Natural killer cell (primary cell): ENCODE measurements at regions not wholly inside any gene's neighbourhood (a gene's known extent, or its start where the extent isn't known, plus 50 kb on each side); places are given as distances from the start of the nearest gene placed in this dataset.

Source experiments
- ATAC-seq, 3 donors: fragments of 150-1000 bp in 2 of 3; fragments of 200-7000 bp in 1 of 3; cut with Tn5 transposase; 1 replicate in 1 of 3; 2 replicates in 2 of 3; pipeline ENCODE4 v1.10.0; 2021; ENCODE audit warnings: mild to moderate bottlenecking in 2 of 3, moderate library complexity in 2 of 3
- DNase-seq, 2 donors: peaks; one replicate each; pipeline versions ENCODE4 v3.0.0 to v3.0.0-alpha.2; 2013 to 2021; ENCODE audit warnings: mixed read lengths in 1 of 2
- H3K27ac ChIP-seq: one replicate; pipeline ENCODE4 v1.5.1; 2013; ENCODE audit warnings: mild to moderate bottlenecking, low read length
- H3K27me3 ChIP-seq: one replicate; pipeline ENCODE4 v1.6.1; 2013; ENCODE audit warnings: low read length; ENCODE audit not compliant: control insufficient read depth, insufficient read depth
- H3K36me3 ChIP-seq: one replicate; pipeline ENCODE4 v1.6.1; 2013; ENCODE audit warnings: low read length; ENCODE audit not compliant: control insufficient read depth, insufficient read depth
- H3K4me1 ChIP-seq: one replicate; pipeline ENCODE4 v1.6.1; 2013; ENCODE audit warnings: low read length; ENCODE audit not compliant: control insufficient read depth, insufficient read depth
- H3K4me3 ChIP-seq: one replicate; pipeline ENCODE4 v1.5.1; 2013; ENCODE audit warnings: low read length
- H3K9me3 ChIP-seq: one replicate; pipeline ENCODE4 v1.6.1; 2013; ENCODE audit warnings: low read length; ENCODE audit not compliant: control insufficient read depth, insufficient read depth
- H3K27ac Mint-ChIP-seq, 2 donors: one replicate each; pipeline ENCODE4 v1.8.0; 2022; ENCODE audit warnings: mild to moderate bottlenecking in 2 of 2, mixed read lengths in 2 of 2, moderate library complexity in 1 of 2
- H3K27me3 Mint-ChIP-seq, 2 donors: one replicate each; pipeline ENCODE4 v1.8.0; 2022; ENCODE audit warnings: low read depth in 2 of 2, mixed read lengths in 2 of 2
- H3K36me3 Mint-ChIP-seq: one replicate; pipeline ENCODE4 v1.8.0; 2022; ENCODE audit warnings: mixed read lengths
- H3K4me1 Mint-ChIP-seq, 2 donors: one replicate each; pipeline ENCODE4 v1.8.0; 2022; ENCODE audit warnings: mixed read lengths in 2 of 2
- H3K4me3 Mint-ChIP-seq: one replicate; pipeline ENCODE4 v1.8.0; 2022; ENCODE audit warnings: mild to moderate bottlenecking, moderate library complexity, mixed read lengths
- H3K9me3 Mint-ChIP-seq, 2 donors: one replicate each; pipeline ENCODE4 v1.8.0; 2022; ENCODE audit warnings: mixed read lengths in 2 of 2
- WGBS: methylation state at CpG from one replicate; pipeline ENCODE4 v1.1.7; 2013; ENCODE audit warnings: missing lambda C conversion rate; ENCODE audit not compliant: insufficient coverage; 5-methylcytosine and 5-hydroxymethylcytosine counted together
- intact Hi-C: fragments of 100-400 bp; cut with micrococcal nuclease; formaldehyde crosslinking; loops from one replicate; pipeline ENCODE4 v1.14.2; 2022
- TF ChIP-seq, protein P1 (sequence below): fragments of 200-600 bp; IDR thresholded peaks from one replicate; pipeline ENCODE4 v1.8.0; 2022; ENCODE audit warnings: antibody characterized with exemption

GRCh38 chr17:52357854-52358253 is 199.3 kb upstream of the CA10 start:
- Mint-ChIP-seq H3K27me3 (no peaks in the 10 kb centered on the region), H3K4me1 (no peaks in the 10 kb centered on the region), H3K36me3 (no peaks in the 10 kb centered on the region), H3K9me3 (peaks cover 12 to 14% of the 10 kb centered on the region in 2 donors), H3K27ac (no peak overlapping the region), H3K4me3 (no peak overlapping the region)
- Histone ChIP-seq H3K4me1 (no peaks in the 10 kb centered on the region), H3K36me3 (no peaks in the 10 kb centered on the region), H3K27ac (no peak overlapping the region), H3K4me3 (no peak overlapping the region), H3K9me3 (no peaks in the 10 kb centered on the region), H3K27me3 (no peaks in the 10 kb centered on the region)
- intact Hi-C loops: no loop called here
- DNase-seq (no peak), ATAC-seq (no peak)
- TF ChIP-seq, protein P1, sequence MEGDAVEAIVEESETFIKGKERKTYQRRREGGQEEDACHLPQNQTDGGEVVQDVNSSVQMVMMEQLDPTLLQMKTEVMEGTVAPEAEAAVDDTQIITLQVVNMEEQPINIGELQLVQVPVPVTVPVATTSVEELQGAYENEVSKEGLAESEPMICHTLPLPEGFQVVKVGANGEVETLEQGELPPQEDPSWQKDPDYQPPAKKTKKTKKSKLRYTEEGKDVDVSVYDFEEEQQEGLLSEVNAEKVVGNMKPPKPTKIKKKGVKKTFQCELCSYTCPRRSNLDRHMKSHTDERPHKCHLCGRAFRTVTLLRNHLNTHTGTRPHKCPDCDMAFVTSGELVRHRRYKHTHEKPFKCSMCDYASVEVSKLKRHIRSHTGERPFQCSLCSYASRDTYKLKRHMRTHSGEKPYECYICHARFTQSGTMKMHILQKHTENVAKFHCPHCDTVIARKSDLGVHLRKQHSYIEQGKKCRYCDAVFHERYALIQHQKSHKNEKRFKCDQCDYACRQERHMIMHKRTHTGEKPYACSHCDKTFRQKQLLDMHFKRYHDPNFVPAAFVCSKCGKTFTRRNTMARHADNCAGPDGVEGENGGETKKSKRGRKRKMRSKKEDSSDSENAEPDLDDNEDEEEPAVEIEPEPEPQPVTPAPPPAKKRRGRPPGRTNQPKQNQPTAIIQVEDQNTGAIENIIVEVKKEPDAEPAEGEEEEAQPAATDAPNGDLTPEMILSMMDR: no peak
- 89% methylated on average over 2 of the region's 2 CpGs for WGBS

DNA sequence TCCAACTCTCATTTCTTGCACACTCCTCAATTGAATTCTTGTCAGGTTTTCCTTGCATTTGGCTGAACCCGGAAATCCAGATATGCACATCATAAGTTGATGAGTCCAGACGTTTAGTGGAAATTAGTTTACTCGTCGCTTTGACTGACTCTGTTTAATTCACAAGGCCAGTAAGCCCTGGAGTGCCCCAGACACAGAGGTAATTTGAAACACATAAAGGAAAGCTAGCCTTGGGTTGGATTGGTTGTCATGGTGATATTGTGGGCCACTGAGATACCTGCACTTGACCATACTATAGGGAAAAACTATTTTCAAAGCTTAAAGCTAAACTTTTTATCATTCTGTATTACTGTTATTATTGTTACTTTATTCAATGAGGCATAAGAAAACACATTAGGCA is 178.3 kb upstream of the CA10 start:
- Mint-ChIP-seq H3K27ac (no peak overlapping the region), H3K4me1 (no peaks in the 10 kb centered on the region), H3K27me3 (no peaks in the 10 kb centered on the region), H3K4me3 (no peak overlapping the region), H3K9me3 (peaks cover 25 to 27% of the 10 kb centered on the region in 2 donors), H3K36me3 (no peaks in the 10 kb centered on the region)
- Histone ChIP-seq H3K27ac (no peak overlapping the region), H3K36me3 (no peaks in the 10 kb centered on the region), H3K4me1 (no peaks in the 10 kb centered on the region), H3K27me3 (no peaks in the 10 kb centered on the region), H3K4me3 (no peak overlapping the region), H3K9me3 (no peaks in the 10 kb centered on the region)
- 81% methylated on average over 4 of the region's 4 CpGs for WGBS
- no peak for DNase-seq
- TF ChIP-seq, protein P1: no peak
- intact Hi-C loops: no loop called here
- no peak for ATAC-seq

DNA sequence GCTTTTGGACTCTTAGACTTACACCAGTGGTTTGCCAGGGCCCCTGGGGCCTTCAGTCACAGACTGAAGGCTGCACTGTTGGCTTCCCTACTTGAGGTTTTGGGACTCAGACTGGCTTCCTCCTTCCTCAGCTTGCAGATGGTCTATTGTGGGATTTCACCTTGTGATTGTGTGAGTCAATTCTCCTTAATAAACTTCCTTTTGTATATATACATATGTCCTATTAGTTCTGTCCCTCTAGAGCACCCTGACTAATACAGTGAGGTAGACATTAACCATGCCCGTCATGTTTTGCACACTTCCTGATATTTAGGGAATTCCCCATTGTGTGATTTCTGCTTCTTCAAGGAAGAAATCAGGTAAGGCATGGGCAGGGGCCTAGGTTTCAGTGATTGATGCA is 147.8 kb upstream of the CA10 start:
- Mint-ChIP-seq H3K4me1 (no peaks in the 10 kb centered on the region), H3K9me3 (peaks cover 2 to 15% of the 10 kb centered on the region in 2 donors), H3K27ac (no peak overlapping the region), H3K36me3 (no peaks in the 10 kb centered on the region), H3K4me3 (no peak overlapping the region), H3K27me3 (no peaks in the 10 kb centered on the region)
- H3K27ac ChIP-seq: no peak overlapping the region
- no peaks in the 10 kb centered on the region for H3K36me3 ChIP-seq
- H3K9me3 ChIP-seq: no peaks in the 10 kb centered on the region
- no peak for ATAC-seq
- TF ChIP-seq, protein P1: no peak
- no peaks in the 10 kb centered on the region for H3K4me1 ChIP-seq
- intact Hi-C loops: no loop called here
- DNase-seq: no peak
- H3K4me3 ChIP-seq: no peak overlapping the region
- no peaks in the 10 kb centered on the region for H3K27me3 ChIP-seq
- 33% methylated on average over 1 of the region's 1 CpG for WGBS

DNA sequence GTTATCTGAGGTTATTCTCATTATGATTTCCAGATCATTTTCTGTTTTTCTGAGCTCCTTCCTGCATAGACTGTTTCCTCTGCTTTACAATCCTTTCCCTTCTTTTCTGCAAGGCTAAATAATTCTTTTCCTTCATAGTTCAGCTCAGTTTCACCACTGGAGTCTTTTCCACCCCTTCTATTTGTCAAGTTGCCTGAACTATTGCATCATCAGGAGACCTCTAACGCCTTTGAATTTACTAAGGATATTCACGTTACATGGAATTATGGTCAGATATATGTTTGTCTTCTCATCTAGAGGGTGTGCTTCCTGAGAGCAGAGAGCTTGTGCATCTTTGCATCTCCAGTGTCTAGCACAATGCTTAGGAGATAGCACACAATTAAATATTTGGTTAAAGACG is 140.4 kb upstream of the CA10 start:
- intact Hi-C loops: no loop called here
- 93% methylated on average over 2 of the region's 3 CpGs for WGBS
- H3K4me1 Mint-ChIP-seq: no peaks in the 10 kb centered on the region
- TF ChIP-seq, protein P1: no peak
- no peak overlapping the region for H3K4me3 ChIP-seq
- no peak overlapping the region for H3K27ac ChIP-seq
- peaks cover 2 to 6% of the 10 kb centered on the region in 2 donors for H3K9me3 Mint-ChIP-seq
- no peaks in the 10 kb centered on the region for H3K36me3 Mint-ChIP-seq
- DNase-seq (no peak), ATAC-seq (no peak)
- no peaks in the 10 kb centered on the region for H3K4me1 ChIP-seq
- H3K9me3 ChIP-seq: no peaks in the 10 kb centered on the region
- no peaks in the 10 kb centered on the region for H3K27me3 ChIP-seq
- no peaks in the 10 kb centered on the region for H3K36me3 ChIP-seq
- no peaks in the 10 kb centered on the region for H3K27me3 Mint-ChIP-seq
- H3K4me3 Mint-ChIP-seq: no peak overlapping the region
- no peak overlapping the region for H3K27ac Mint-ChIP-seq
